Body of pancreas (tissue), 4 donors: ENCODE measurements at regions not wholly inside any gene's neighbourhood (a gene's known extent, or its start where the extent isn't known, plus 50 kb on each side); places are given as distances from the start of the nearest gene placed in this dataset.

Experiments
- POLR2A ChIP-seq, 3 donors: fragments of 450-650 bp; IDR thresholded peaks; one replicate each; pipeline ENCODE4 v1.6.1; 2016; ENCODE audit warnings: antibody characterized with exemption in 3 of 3, mild to moderate bottlenecking in 2 of 3
- TF ChIP-seq, protein P1 (sequence below), 7 experiments: fragments of 450-650 bp in 4 of 7; fragments of 200-600 bp in 3 of 7; sonication (generic) in 3 of 7; IDR thresholded peaks; one replicate each; pipeline ENCODE4 v1.5.1; 2016 to 2019; ENCODE audit warnings: antibody characterized with exemption in 7 of 7

DNA sequence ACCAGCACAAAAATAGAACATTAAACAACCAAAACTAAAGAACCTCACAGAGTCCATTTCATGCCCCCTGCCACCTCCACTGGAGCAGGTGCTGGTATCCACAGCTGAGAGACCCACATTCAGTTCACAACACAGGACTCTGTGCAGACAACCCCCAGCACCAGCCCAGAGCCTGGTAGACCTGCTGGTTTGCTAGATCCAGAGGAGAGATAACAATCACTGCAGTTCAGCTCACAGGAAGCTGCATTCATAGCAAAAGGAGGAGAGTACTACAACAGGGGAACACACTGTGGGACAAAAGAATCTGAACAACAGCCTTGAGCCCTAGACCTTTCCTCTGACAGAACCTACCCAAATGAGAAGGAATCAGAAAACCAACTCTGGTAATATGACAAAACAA, 326.7 kb downstream of the METTL4 start:
- TF ChIP-seq, protein P1, sequence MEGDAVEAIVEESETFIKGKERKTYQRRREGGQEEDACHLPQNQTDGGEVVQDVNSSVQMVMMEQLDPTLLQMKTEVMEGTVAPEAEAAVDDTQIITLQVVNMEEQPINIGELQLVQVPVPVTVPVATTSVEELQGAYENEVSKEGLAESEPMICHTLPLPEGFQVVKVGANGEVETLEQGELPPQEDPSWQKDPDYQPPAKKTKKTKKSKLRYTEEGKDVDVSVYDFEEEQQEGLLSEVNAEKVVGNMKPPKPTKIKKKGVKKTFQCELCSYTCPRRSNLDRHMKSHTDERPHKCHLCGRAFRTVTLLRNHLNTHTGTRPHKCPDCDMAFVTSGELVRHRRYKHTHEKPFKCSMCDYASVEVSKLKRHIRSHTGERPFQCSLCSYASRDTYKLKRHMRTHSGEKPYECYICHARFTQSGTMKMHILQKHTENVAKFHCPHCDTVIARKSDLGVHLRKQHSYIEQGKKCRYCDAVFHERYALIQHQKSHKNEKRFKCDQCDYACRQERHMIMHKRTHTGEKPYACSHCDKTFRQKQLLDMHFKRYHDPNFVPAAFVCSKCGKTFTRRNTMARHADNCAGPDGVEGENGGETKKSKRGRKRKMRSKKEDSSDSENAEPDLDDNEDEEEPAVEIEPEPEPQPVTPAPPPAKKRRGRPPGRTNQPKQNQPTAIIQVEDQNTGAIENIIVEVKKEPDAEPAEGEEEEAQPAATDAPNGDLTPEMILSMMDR (IDR thresholded peaks at IDR 0.05): no peak
- no peak for TF ChIP-seq POLR2A (IDR thresholded peaks at IDR 0.05)
